AG10803 (cell line): ENCODE measurements at regions not wholly inside any gene's neighbourhood (a gene's known extent, or its start where the extent isn't known, plus 50 kb on each side); places are given as distances from the start of the nearest gene placed in this dataset.
A peak's percentile ranks its signal among the peaks of the same experiment; 100 is the strongest.

ENCODE experiments used
- DNase-seq: peaks from one replicate; pipeline ENCODE4 v3.0.0; 2010; ENCODE audit warnings: low read depth
- H3K4me3 ChIP-seq: 2 replicates; pipeline ENCODE4 v1.5.1; 2011; ENCODE audit warnings: mild to moderate bottlenecking, low read length, control low read depth
- TF ChIP-seq, protein P1 (sequence below): conservative IDR thresholded peaks from 2 replicates; pipeline ENCODE4 v1.5.1; 2011; ENCODE audit warnings: mild to moderate bottlenecking, low read length, control low read depth, inconsistent platforms

DNA sequence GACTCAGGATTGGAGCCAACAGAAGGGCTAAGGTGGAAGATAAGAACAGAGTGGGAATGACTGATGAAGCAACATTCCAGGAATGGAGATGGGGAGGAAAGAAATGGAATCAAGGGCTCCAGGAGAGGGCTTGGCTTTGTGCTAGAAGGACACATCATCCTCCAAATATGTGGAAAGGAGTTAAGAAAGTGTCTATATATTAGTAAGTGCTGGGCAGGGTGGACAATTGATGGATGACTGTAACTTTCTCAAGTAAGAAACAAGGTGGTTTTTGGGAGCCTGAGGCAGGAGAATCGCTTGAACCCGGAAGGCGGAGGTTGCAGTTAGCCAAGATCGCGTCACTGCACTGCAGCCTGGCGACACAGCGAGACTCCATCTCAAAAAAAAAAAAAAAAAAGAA lies 71.6 kb upstream of the NFKB1 start:
- no peak overlapping the region for H3K4me3 ChIP-seq
- DNase-seq: peak; percentile 72
- TF ChIP-seq, protein P1, sequence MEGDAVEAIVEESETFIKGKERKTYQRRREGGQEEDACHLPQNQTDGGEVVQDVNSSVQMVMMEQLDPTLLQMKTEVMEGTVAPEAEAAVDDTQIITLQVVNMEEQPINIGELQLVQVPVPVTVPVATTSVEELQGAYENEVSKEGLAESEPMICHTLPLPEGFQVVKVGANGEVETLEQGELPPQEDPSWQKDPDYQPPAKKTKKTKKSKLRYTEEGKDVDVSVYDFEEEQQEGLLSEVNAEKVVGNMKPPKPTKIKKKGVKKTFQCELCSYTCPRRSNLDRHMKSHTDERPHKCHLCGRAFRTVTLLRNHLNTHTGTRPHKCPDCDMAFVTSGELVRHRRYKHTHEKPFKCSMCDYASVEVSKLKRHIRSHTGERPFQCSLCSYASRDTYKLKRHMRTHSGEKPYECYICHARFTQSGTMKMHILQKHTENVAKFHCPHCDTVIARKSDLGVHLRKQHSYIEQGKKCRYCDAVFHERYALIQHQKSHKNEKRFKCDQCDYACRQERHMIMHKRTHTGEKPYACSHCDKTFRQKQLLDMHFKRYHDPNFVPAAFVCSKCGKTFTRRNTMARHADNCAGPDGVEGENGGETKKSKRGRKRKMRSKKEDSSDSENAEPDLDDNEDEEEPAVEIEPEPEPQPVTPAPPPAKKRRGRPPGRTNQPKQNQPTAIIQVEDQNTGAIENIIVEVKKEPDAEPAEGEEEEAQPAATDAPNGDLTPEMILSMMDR: no peak

DNA sequence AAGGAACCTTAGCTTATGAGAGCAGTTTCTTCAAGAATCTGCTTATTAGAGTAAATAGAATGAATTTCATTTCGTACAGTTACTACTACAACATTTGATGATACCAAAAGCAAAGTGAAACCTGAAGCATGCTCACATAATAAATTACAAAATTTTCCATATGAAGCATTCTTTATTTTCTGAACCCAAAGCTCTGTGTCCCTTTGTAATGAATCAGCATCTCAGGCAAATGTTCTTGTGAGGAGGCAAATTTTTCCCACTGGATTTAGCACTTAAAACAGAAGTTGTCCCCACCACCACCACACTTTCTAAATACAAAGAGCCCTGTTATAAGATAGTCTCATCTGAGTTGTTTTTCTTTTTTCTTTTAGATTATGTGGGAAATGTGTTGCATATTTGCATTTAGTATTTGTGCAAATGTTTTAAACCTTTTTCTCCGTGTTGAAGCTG lies 70.7 kb upstream of the NFKB1 start:
- DNase-seq: peak; percentile 8
- TF ChIP-seq, protein P1: no peak
- H3K4me3 ChIP-seq: peak overlapping the region; percentile 66

DNA sequence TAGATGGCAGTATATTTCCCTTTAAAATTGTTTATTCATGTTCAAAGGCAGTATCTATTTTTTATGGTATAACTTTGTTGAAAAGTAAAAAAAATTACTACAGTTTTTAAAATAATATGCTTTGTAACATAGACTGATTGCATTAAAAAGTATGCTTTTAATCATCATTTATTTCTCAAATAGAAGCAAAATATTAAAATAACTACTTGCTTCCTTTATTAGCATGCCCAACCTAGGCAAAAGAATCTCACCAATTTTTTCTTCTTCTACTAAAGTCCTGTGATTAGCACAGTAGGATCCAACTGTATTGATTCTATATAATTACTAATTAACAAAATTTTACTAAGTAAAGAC lies 69.6 kb upstream of the NFKB1 start:
- no peak for DNase-seq
- H3K4me3 ChIP-seq: peak overlapping the region; percentile 66; the same call in 1 of the 2 replicates
- TF ChIP-seq, protein P1: no peak

DNA sequence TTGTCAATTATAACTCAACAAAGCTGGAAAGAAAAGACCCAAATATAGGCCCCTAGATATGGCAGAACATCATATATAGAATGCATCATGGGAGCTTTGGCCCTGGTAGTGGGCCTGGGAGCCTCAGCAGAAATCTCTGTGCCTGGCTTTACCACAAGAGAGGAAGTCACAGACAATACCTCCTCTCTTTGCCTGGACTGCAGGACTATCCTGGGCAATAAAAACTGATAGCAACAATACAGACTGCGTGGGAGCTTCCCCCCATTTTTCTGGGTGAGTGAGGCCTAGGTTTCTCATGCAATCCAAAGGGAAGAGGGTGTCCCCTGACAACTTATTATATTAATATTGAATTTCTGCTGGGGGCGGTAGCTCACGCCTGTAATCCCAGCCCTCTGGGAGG lies 64.0 kb upstream of the NFKB1 start:
- TF ChIP-seq, protein P1: no peak
- no peak for DNase-seq
- H3K4me3 ChIP-seq: no peak overlapping the region

DNA sequence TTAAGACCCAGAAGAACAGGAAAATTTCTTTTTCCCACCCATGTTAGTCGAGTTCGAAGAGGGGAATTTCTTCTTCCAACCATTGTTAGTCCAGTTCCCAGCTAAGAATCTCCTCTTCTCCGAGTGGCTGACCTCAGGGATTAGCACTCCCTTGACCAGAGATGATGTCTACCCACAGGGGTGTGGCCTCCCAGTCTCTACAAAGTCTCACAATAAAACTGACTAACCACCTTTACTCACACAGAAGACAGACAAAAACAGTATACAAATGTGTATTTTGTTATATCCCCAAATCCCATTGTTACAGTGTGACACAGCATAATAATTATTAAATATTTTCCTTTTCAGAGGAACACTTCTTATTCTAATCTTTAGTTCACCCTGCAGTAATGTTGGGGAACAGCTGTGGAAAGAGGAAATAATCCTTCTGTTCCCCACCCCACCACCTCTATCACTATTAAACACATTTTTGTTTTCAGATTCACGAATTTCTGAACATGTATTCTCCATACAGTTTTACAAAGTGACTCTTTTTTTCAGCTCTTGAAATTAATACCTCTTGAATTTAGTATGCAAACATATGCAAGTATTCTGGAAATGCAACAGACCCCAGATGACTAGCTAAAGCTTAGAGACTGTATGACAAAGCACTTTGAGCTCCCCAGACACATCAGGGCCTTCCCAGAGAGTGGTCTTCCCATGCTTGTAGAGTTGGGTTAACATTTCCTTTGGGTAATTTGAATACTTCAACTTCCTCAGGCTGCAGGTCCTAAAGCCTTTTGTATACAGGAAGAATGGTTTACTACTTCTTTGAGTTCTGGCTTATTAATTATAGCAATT lies 62.5 kb upstream of the NFKB1 start:
- no peak overlapping the region for H3K4me3 ChIP-seq
- peak; percentile 26 for DNase-seq
- TF ChIP-seq, protein P1: no peak

DNA sequence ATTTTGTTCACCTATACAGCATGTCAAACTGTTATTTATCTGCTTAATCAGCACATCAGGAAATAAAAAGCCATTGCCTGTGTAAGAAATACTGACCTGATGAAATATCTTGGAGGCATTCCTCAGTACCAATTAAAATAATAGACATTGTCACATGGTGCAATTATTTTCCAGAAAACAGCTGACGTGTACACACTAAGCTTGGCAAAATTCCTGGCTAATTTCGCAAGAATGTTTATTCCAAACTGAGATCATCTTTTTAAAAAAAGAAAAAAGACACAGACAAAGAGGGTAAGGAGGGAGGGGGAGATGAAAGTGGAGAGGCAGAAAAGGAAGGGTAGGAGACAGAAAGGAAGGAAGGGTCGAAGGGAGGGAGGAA lies 61.9 kb upstream of the NFKB1 start:
- DNase-seq: peak; percentile 95
- peak overlapping the region; percentile 29 for H3K4me3 ChIP-seq
- TF ChIP-seq, protein P1: no peak

DNA sequence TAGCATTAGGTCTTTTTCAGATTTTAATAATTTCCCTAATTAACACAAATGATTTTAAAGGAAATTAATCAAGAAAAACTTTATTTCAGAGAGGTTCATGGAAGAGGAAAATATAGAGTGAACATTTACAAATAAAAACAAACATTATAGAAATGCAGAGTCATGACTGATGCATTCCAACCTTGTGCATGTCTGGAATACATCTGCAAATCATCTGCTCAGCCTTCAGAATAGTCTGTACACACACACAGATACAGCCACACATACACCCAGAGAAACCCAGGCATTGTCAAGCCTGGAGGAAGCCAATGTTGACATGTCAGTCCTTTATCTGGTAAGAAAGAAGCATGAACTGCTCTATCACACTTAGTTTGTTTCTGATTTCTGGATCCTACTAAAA lies 61.3 kb upstream of the NFKB1 start:
- DNase-seq: peak; percentile 92
- peak overlapping the region; percentile 29 for H3K4me3 ChIP-seq
- TF ChIP-seq, protein P1: no peak
